Epithelial cell of esophagus (primary cell): ENCODE measurements at regions not wholly inside any gene's neighbourhood (a gene's known extent, or its start where the extent isn't known, plus 50 kb on each side); places are given as distances from the start of the nearest gene placed in this dataset.
A peak's percentile ranks its signal among the peaks of the same experiment; 100 is the strongest.

ENCODE experiments used
- DNase-seq: peaks from one replicate; pipeline ENCODE4 v3.0.0; 2010; ENCODE audit warnings: low read depth
- H3K4me3 ChIP-seq: 2 replicates; pipeline ENCODE4 v1.5.1; 2011; ENCODE audit warnings: mild to moderate bottlenecking, low read length, control low read depth
- CTCF ChIP-seq: IDR thresholded peaks from 2 replicates; pipeline ENCODE4 v1.5.1; 2011; ENCODE audit warnings: low read depth, mild to moderate bottlenecking, low read length, control low read depth, inconsistent platforms; ENCODE audit not compliant: insufficient read depth; ENCODE audit errors: missing control alignments

- no peak for TF ChIP-seq CTCF
- H3K4me3 ChIP-seq: no peak overlapping the region
- no peak for DNase-seq
Measured at GRCh38 chr13:89310943-89311672, 1639.9 kb downstream of the SLITRK5 start.

- H3K4me3 ChIP-seq: no peak overlapping the region
- TF ChIP-seq CTCF: no peak
- DNase-seq: no peak
Measured at GRCh38 chr13:89315287-89315686, 1644.1 kb downstream of the SLITRK5 start.

- no peak overlapping the region for H3K4me3 ChIP-seq
- DNase-seq: no peak
- TF ChIP-seq CTCF: no peak
Measured at GRCh38 chr13:89322466-89322865, 1651.3 kb downstream of the SLITRK5 start.

- TF ChIP-seq CTCF: no peak
- DNase-seq: no peak
- H3K4me3 ChIP-seq: no peak overlapping the region
Measured at GRCh38 chr13:89324582-89324981, 1653.4 kb downstream of the SLITRK5 start.

GRCh38 chr13:89343165-89343564 lies 1672.0 kb downstream of the SLITRK5 start:
- H3K4me3 ChIP-seq: no peak overlapping the region
- no peak for TF ChIP-seq CTCF
- DNase-seq: peak; percentile 36

- H3K4me3 ChIP-seq: no peak overlapping the region
- no peak for DNase-seq
- TF ChIP-seq CTCF: no peak
Measured at GRCh38 chr13:89352384-89352783, 1681.2 kb downstream of the SLITRK5 start.

- H3K4me3 ChIP-seq: no peak overlapping the region
- TF ChIP-seq CTCF: peak; percentile 16
- DNase-seq: peak; percentile 24
Measured at GRCh38 chr13:89361909-89362308, 1690.7 kb downstream of the SLITRK5 start.
